NB4 (cell line): ENCODE measurements at regions not wholly inside any gene's neighbourhood (a gene's known extent, or its start where the extent isn't known, plus 50 kb on each side); places are given as distances from the start of the nearest gene placed in this dataset.

Source experiments
- MYC ChIP-seq: IDR thresholded peaks from 2 replicates; pipeline ENCODE4 v1.6.1; 2011; ENCODE audit warnings: low read depth, low read length
- POLR2A ChIP-seq: IDR thresholded peaks from 2 replicates; pipeline ENCODE4 v1.6.1; 2011; ENCODE audit warnings: mild to moderate bottlenecking; ENCODE audit not compliant: insufficient read length; ENCODE audit errors: extremely low read depth
- TF ChIP-seq, protein P1 (sequence below): IDR thresholded peaks from one replicate; pipeline ENCODE4 v1.5.1; 2012; ENCODE audit warnings: low read depth, low read length

GRCh38 chr2:67085146-67085545 lies 312.0 kb upstream of the ETAA1 start:
- TF ChIP-seq, protein P1, sequence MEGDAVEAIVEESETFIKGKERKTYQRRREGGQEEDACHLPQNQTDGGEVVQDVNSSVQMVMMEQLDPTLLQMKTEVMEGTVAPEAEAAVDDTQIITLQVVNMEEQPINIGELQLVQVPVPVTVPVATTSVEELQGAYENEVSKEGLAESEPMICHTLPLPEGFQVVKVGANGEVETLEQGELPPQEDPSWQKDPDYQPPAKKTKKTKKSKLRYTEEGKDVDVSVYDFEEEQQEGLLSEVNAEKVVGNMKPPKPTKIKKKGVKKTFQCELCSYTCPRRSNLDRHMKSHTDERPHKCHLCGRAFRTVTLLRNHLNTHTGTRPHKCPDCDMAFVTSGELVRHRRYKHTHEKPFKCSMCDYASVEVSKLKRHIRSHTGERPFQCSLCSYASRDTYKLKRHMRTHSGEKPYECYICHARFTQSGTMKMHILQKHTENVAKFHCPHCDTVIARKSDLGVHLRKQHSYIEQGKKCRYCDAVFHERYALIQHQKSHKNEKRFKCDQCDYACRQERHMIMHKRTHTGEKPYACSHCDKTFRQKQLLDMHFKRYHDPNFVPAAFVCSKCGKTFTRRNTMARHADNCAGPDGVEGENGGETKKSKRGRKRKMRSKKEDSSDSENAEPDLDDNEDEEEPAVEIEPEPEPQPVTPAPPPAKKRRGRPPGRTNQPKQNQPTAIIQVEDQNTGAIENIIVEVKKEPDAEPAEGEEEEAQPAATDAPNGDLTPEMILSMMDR, result no peak
- TF ChIP-seq POLR2A, result no peak
- TF ChIP-seq MYC, result no peak
